DND-41 (cell line): ENCODE measurements at regions not wholly inside any gene's neighbourhood (a gene's known extent, or its start where the extent isn't known, plus 50 kb on each side); places are given as distances from the start of the nearest gene placed in this dataset.

ENCODE experiments used
- ATAC-seq: fragments of 200-7000 bp; cut with Tn5 transposase; 3 replicates; pipeline ENCODE4 v1.9.1; 2021; ENCODE audit warnings: low read depth; ENCODE audit not compliant: insufficient read depth
- DNase-seq: peaks from one replicate; pipeline ENCODE4 v3.0.0-alpha.2; 2020
- H2AFZ ChIP-seq: 2 replicates; pipeline ENCODE4 v1.6.0; 2012; ENCODE audit warnings: low read depth, low read length
- H3K27ac ChIP-seq: 2 replicates; pipeline ENCODE4 v1.5.1; 2012; ENCODE audit warnings: low read length, inconsistent platforms
- H3K27me3 ChIP-seq: fragments of 200-600 bp; sonication (generic); 2 replicates; pipeline ENCODE4 v1.6.0; 2012; ENCODE audit warnings: low read length, mild to moderate bottlenecking, inconsistent platforms; ENCODE audit not compliant: insufficient read depth, poor library complexity
- H3K36me3 ChIP-seq: 2 replicates; pipeline ENCODE4 v1.5.1; 2012; ENCODE audit warnings: low read length, inconsistent platforms; ENCODE audit not compliant: insufficient read depth
- H3K4me1 ChIP-seq: 2 replicates; pipeline ENCODE4 v1.5.1; 2012; ENCODE audit warnings: mild to moderate bottlenecking, low read length; ENCODE audit not compliant: insufficient read depth
- H3K4me2 ChIP-seq: 2 replicates; pipeline ENCODE4 v1.6.0; 2012; ENCODE audit warnings: mild to moderate bottlenecking, moderate library complexity, low read length, inconsistent platforms; ENCODE audit not compliant: insufficient read depth
- H3K4me3 ChIP-seq, 2 experiments: fragments of 200-600 bp in 1 of 2; shearing (Covaris generic) in 1 of 2; 2 replicates each; pipeline ENCODE4 v1.5.1; 2012 to 2016; ENCODE audit warnings: inconsistent platforms in 2 of 2, low read length in 2 of 2, mild to moderate bottlenecking in 2 of 2, low read depth in 1 of 2, moderate library complexity in 1 of 2
- H3K79me2 ChIP-seq: 2 replicates; pipeline ENCODE4 v1.6.0; 2012; ENCODE audit warnings: low read length, inconsistent platforms; ENCODE audit not compliant: insufficient read depth
- H3K9ac ChIP-seq: 2 replicates; pipeline ENCODE4 v1.6.0; 2012; ENCODE audit warnings: low read depth, mild to moderate bottlenecking, inconsistent platforms, low read length, moderate library complexity
- H3K9me3 ChIP-seq: 2 replicates; pipeline ENCODE4 v1.5.1; 2012; ENCODE audit warnings: low read length, moderate library complexity, mild to moderate bottlenecking, inconsistent platforms; ENCODE audit not compliant: insufficient read depth, severe bottlenecking
- H4K20me1 ChIP-seq: 2 replicates; pipeline ENCODE4 v1.6.0; 2012; ENCODE audit warnings: low read length; ENCODE audit not compliant: insufficient read depth
- EZH2 ChIP-seq: IDR thresholded peaks from 3 replicates; pipeline ENCODE4 v1.6.1; 2012; ENCODE audit warnings: borderline replicate concordance, low read depth, mild to moderate bottlenecking, moderate library complexity, low read length, inconsistent platforms; ENCODE audit not compliant: severe bottlenecking
- TF ChIP-seq, protein P1 (sequence below): IDR thresholded peaks from 2 replicates; pipeline ENCODE4 v1.5.1; 2012; ENCODE audit warnings: borderline replicate concordance, low read length, moderate library complexity, mild to moderate bottlenecking; ENCODE audit not compliant: poor library complexity, severe bottlenecking; ENCODE audit errors: extremely low read depth

DNA sequence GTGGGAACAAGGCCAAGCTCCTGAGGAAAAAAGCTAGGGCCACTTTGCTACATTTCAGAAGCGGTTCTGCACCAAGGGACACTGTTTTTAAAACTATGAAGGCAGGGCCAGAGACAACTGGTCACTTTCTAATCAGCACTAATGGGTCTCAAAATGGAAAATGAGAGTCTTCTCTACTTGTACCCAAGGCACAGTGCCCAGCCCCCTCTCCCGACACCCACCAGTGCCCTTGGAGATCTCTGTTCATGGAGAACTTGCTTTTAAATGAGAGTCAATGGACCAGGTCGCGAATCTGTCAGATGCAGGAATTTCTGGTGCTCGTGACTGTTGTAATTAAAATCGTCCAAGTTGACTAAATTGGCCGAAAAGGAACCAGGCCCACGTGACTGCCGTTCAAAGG, 591.6 kb downstream of the BCOR start:
- no peak for TF ChIP-seq EZH2
- TF ChIP-seq, protein P1, sequence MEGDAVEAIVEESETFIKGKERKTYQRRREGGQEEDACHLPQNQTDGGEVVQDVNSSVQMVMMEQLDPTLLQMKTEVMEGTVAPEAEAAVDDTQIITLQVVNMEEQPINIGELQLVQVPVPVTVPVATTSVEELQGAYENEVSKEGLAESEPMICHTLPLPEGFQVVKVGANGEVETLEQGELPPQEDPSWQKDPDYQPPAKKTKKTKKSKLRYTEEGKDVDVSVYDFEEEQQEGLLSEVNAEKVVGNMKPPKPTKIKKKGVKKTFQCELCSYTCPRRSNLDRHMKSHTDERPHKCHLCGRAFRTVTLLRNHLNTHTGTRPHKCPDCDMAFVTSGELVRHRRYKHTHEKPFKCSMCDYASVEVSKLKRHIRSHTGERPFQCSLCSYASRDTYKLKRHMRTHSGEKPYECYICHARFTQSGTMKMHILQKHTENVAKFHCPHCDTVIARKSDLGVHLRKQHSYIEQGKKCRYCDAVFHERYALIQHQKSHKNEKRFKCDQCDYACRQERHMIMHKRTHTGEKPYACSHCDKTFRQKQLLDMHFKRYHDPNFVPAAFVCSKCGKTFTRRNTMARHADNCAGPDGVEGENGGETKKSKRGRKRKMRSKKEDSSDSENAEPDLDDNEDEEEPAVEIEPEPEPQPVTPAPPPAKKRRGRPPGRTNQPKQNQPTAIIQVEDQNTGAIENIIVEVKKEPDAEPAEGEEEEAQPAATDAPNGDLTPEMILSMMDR = no peak
- H3K36me3 ChIP-seq = no peaks in the 10 kb centered on the region
- H3K27me3 ChIP-seq = no peaks in the 10 kb centered on the region
- no peak overlapping the region for H2AFZ ChIP-seq
- H3K79me2 ChIP-seq = no peaks in the 10 kb centered on the region
- H4K20me1 ChIP-seq = no peaks in the 10 kb centered on the region
- no peaks in the 10 kb centered on the region for H3K9me3 ChIP-seq
- H3K4me1 ChIP-seq = no peaks in the 10 kb centered on the region
- no peak for DNase-seq
- H3K27ac ChIP-seq = no peak overlapping the region
- no peak overlapping the region for H3K4me2 ChIP-seq
- ATAC-seq = no peak
- H3K4me3 ChIP-seq = no peak overlapping the region
- H3K9ac ChIP-seq = no peak overlapping the region

DNA sequence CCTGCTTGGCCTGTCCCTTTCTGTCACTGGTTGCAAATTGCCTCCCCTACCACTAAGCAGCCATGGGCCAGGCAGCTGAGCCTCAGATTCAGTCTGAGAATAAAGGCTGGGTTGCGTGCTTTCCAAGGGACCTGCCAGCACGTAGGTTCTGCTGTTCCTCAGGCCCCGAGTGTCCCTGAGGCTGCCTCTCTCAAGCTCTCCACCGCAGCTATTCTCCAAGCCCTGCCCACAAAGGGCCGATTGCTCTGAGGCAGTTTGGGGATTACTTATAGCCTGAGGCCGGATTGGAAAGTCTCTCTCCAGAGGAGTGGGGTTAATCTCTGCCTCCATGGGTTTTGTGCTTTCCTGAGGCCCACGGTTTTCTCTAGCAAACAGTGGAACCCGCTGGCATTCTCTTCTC, 590.7 kb downstream of the BCOR start:
- H4K20me1 ChIP-seq = no peaks in the 10 kb centered on the region
- no peak overlapping the region for H2AFZ ChIP-seq
- no peak for ATAC-seq
- H3K9ac ChIP-seq = no peak overlapping the region
- H3K4me3 ChIP-seq = no peak overlapping the region
- TF ChIP-seq, protein P1 = no peak
- TF ChIP-seq EZH2 = no peak
- no peak overlapping the region for H3K27ac ChIP-seq
- no peaks in the 10 kb centered on the region for H3K36me3 ChIP-seq
- H3K4me1 ChIP-seq = no peaks in the 10 kb centered on the region
- no peaks in the 10 kb centered on the region for H3K27me3 ChIP-seq
- no peak for DNase-seq
- no peaks in the 10 kb centered on the region for H3K9me3 ChIP-seq
- no peak overlapping the region for H3K4me2 ChIP-seq
- no peaks in the 10 kb centered on the region for H3K79me2 ChIP-seq

DNA sequence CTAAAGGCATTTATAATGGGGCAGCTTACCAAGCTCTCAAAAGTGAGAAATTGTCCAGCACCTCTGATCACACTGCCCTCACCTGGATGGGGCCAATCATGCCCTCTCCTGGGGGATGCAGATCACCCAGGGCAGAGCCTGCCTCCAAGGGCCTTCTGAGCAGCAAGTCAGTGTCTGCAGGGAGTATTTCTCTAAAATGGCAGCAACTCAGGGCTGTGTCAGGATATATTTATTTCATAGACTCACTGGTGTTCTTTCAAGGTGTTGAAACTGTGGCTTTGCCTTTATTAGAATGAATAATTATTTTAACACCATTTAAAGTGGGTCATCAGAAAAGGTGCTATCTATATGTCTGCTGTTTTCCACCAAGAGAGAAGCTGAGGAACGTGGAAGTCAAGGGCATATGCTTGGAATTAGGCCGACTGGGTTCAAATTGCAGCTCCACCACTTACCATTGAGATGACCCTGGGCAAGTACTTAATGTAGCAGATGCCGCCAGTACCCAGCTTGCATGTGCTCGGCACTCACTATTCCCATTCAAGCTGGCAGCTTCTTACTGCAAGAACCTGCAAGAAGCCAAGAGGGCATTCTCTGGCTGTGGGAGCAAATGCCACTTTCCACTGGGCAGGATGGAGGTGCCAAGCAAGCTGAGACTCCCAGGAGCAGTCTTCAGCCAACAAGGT, 590.0 kb downstream of the BCOR start:
- Histone ChIP-seq H3K27me3 (no peaks in the 10 kb centered on the region), H3K36me3 (no peaks in the 10 kb centered on the region), H4K20me1 (no peaks in the 10 kb centered on the region), H2AFZ (no peak overlapping the region), H3K79me2 (no peaks in the 10 kb centered on the region), H3K9ac (no peak overlapping the region), H3K9me3 (no peaks in the 10 kb centered on the region), H3K4me1 (no peaks in the 10 kb centered on the region), H3K4me2 (no peak overlapping the region), H3K27ac (no peak overlapping the region), H3K4me3 (no peak overlapping the region)
- TF ChIP-seq, protein P1 = no peak
- TF ChIP-seq EZH2 = no peak
- DNase-seq (no peak), ATAC-seq (no peak)
